ENCODE measurements at regions not wholly inside any gene's neighbourhood (a gene's known extent, or its start where the extent isn't known, plus 50 kb on each side); places are given as distances from the start of the nearest gene placed in this dataset.

GRCh38 chr14:45786266-45786665 lies 533.3 kb upstream of the MIS18BP1 start:
- no peak for TF ChIP-seq CTCF (IDR thresholded peaks at IDR 0.05)
- no peak for TF ChIP-seq POLR2A (IDR thresholded peaks at IDR 0.05)
